ENCODE measurements at regions not wholly inside any gene's neighbourhood (a gene's known extent, or its start where the extent isn't known, plus 50 kb on each side); places are given as distances from the start of the nearest gene placed in this dataset.

DNA sequence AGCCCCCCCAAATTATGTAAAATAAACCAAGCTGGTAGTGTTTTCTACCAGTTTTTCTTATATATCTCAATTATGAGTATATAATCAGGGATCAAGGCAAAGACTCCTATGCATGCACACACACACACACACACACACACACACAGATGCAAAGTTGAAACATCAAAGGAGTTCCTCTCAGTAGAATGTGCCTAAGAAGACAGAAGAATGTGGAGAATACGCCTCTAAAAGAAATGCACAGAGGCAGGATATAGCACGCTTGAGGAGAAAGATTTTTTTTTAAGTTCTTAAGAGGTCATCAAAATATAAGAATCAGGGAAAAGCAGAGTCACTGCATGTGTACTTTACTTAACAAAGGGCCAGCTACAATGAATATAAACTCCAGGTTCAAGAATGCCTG lies 138.2 kb upstream of the CLEC14A start:
- no peak for DNase-seq (ENCODE audit: low spot score)
- Histone ChIP-seq H3K27ac (no peak overlapping the region), H3K27me3 (peaks cover 22% of the 10 kb centered on the region), H3K79me2 (ENCODE audit: low read depth) (no peaks in the 10 kb centered on the region), H3K4me2 (no peak overlapping the region), H3K4me1 (no peaks in the 10 kb centered on the region), H2AFZ (replicated peaks) (no peak overlapping the region), H3K9me3 (ENCODE audit: low read depth) (no peaks in the 10 kb centered on the region), H4K20me1 (ENCODE audit: low read depth) (no peaks in the 10 kb centered on the region), H3K36me3 (no peaks in the 10 kb centered on the region), H3F3A (ENCODE audit: low read depth) (no peaks in the 10 kb centered on the region), H3K4me3 (no peak overlapping the region), H3K9ac (no peak overlapping the region)
- Mint-ChIP-seq H3K27me3 (ENCODE audit: insufficient read depth, low read depth) (no peaks in the 10 kb centered on the region), H3K4me3 (no peak overlapping the region), H3K4me1 (peaks cover 6% of the 10 kb centered on the region), H3K9me3 (no peaks in the 10 kb centered on the region), H3K36me3 (no peaks in the 10 kb centered on the region), H3K27ac (no peak overlapping the region)
- TF ChIP-seq, protein P1, sequence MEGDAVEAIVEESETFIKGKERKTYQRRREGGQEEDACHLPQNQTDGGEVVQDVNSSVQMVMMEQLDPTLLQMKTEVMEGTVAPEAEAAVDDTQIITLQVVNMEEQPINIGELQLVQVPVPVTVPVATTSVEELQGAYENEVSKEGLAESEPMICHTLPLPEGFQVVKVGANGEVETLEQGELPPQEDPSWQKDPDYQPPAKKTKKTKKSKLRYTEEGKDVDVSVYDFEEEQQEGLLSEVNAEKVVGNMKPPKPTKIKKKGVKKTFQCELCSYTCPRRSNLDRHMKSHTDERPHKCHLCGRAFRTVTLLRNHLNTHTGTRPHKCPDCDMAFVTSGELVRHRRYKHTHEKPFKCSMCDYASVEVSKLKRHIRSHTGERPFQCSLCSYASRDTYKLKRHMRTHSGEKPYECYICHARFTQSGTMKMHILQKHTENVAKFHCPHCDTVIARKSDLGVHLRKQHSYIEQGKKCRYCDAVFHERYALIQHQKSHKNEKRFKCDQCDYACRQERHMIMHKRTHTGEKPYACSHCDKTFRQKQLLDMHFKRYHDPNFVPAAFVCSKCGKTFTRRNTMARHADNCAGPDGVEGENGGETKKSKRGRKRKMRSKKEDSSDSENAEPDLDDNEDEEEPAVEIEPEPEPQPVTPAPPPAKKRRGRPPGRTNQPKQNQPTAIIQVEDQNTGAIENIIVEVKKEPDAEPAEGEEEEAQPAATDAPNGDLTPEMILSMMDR (IDR thresholded peaks at IDR 0.05), result no peak
- TF ChIP-seq EZH2phosphoT487 (IDR thresholded peaks at IDR 0.05) (no peak), EZH2 (IDR thresholded peaks at IDR 0.05) (no peak)

DNA sequence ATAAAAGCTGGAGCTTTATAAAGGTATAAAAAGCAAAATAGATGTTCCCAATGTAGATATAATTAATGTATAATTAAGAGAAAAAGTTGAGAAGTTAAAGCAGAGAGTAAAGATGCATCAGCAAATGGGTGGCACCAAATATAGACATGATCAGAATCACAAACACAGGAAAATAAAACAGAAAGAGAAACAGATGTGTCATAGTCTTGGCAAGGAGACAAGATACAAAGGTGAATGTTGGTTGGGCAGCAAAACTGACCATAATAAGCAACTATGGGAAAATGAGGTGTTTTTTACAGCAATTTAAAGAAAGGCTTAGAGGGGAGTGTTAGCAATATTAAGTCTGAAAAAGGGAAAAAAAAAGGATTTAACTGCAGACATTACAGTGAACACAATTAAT lies 135.4 kb upstream of the CLEC14A start:
- no peak overlapping the region for H3K27ac Mint-ChIP-seq
- no peaks in the 10 kb centered on the region for H3K36me3 ChIP-seq
- no peak overlapping the region for H3K4me3 Mint-ChIP-seq
- peaks cover 19% of the 10 kb centered on the region for H3F3A ChIP-seq (ENCODE audit: low read depth)
- H3K27me3 Mint-ChIP-seq (ENCODE audit: insufficient read depth, low read depth), result peaks cover 3% of the 10 kb centered on the region
- H4K20me1 ChIP-seq (ENCODE audit: low read depth), result peaks cover 6% of the 10 kb centered on the region
- no peak for DNase-seq (ENCODE audit: low spot score)
- no peak overlapping the region for H3K9ac ChIP-seq
- no peaks in the 10 kb centered on the region for H3K9me3 ChIP-seq (ENCODE audit: low read depth)
- peaks cover 17% of the 10 kb centered on the region for H3K4me1 ChIP-seq
- peaks cover 26% of the 10 kb centered on the region for H3K27me3 ChIP-seq
- no peaks in the 10 kb centered on the region for H3K36me3 Mint-ChIP-seq
- no peak overlapping the region for H2AFZ ChIP-seq (replicated peaks)
- no peaks in the 10 kb centered on the region for H3K9me3 Mint-ChIP-seq
- no peak for TF ChIP-seq EZH2 (IDR thresholded peaks at IDR 0.05)
- H3K27ac ChIP-seq, result no peak overlapping the region
- H3K4me1 Mint-ChIP-seq, result peaks cover 12% of the 10 kb centered on the region
- no peak overlapping the region for H3K4me2 ChIP-seq
- no peaks in the 10 kb centered on the region for H3K79me2 ChIP-seq (ENCODE audit: low read depth)
- H3K4me3 ChIP-seq, result no peak overlapping the region

DNA sequence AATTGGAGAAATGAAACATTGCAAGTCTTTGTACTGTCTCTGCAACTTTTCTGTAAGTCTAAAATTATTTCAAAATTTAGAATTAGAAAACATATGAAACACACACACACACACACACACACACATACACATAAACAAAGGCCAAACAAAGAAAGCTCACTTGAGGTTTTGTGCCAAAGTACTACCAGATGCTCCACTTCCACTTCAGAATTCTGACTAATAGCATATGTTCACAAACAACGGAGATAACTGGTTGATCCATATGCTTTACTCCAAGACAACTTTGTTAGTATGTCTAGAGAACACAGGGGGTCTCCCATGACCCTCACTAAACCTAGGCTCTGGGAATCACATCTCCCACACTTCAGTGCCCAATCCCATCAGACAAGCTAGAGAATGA lies 133.8 kb upstream of the CLEC14A start:
- peaks cover 6% of the 10 kb centered on the region for H4K20me1 ChIP-seq (ENCODE audit: low read depth)
- no peak for DNase-seq (ENCODE audit: low spot score)
- no peak for TF ChIP-seq EZH2phosphoT487 (IDR thresholded peaks at IDR 0.05)
- TF ChIP-seq EZH2 (IDR thresholded peaks at IDR 0.05), result no peak
- TF ChIP-seq, protein P1 (IDR thresholded peaks at IDR 0.05), result no peak
- peaks cover 19% of the 10 kb centered on the region for H3F3A ChIP-seq (ENCODE audit: low read depth)
- H3K4me2 ChIP-seq, result no peak overlapping the region
- peaks cover 34% of the 10 kb centered on the region for H3K27me3 ChIP-seq
- no peak overlapping the region for H3K27ac ChIP-seq
- H3K4me1 Mint-ChIP-seq, result peaks cover 12% of the 10 kb centered on the region
- no peaks in the 10 kb centered on the region for H3K36me3 ChIP-seq
- peaks cover 17% of the 10 kb centered on the region for H3K4me1 ChIP-seq
- H3K9ac ChIP-seq, result no peak overlapping the region
- H3K9me3 Mint-ChIP-seq, result no peaks in the 10 kb centered on the region
- H3K27ac Mint-ChIP-seq, result no peak overlapping the region
- no peak overlapping the region for H2AFZ ChIP-seq (replicated peaks)
- no peak overlapping the region for H3K4me3 ChIP-seq
- no peaks in the 10 kb centered on the region for H3K36me3 Mint-ChIP-seq
- H3K27me3 Mint-ChIP-seq (ENCODE audit: insufficient read depth, low read depth), result peaks cover 3% of the 10 kb centered on the region
- H3K79me2 ChIP-seq (ENCODE audit: low read depth), result no peaks in the 10 kb centered on the region
- no peak overlapping the region for H3K4me3 Mint-ChIP-seq
- no peaks in the 10 kb centered on the region for H3K9me3 ChIP-seq (ENCODE audit: low read depth)

DNA sequence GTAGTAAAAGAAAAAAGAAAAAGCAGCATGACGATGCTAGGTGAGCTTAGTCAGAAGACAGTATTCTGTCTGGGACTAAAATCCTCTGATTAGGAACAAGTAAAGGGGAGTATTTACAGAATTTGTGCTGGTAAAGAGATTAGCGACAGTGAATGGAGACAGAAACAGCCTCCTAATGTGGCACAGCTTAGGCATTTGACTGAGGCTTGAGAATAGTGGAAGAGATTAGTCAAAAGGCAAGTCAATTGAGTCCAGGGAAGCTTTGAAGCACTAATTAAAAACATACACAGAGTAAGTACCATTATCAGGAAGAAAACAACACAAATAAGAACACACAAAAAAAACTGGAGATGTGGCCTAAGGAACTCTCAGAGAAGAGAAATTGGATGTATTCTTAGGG lies 131.9 kb upstream of the CLEC14A start:
- H3K27me3 ChIP-seq, result peaks cover 30% of the 10 kb centered on the region

More for the DNA sequence above, 131.9 kb upstream of the CLEC14A start:
- no peak overlapping the region for H3K27ac Mint-ChIP-seq
- Histone ChIP-seq H3K79me2 (ENCODE audit: low read depth) (no peaks in the 10 kb centered on the region), H3K9ac (no peak overlapping the region), H3F3A (ENCODE audit: low read depth) (peaks cover 19% of the 10 kb centered on the region), H3K27ac (no peak overlapping the region), H3K4me1 (peaks cover 17% of the 10 kb centered on the region), H2AFZ (replicated peaks) (no peak overlapping the region), H3K9me3 (ENCODE audit: low read depth) (no peaks in the 10 kb centered on the region), H4K20me1 (ENCODE audit: low read depth) (peaks cover 6% of the 10 kb centered on the region), H3K4me2 (peak overlapping the region; percentile 38), H3K36me3 (no peaks in the 10 kb centered on the region), H3K4me3 (no peak overlapping the region)
- no peak overlapping the region for H3K4me3 Mint-ChIP-seq
- DNase-seq (ENCODE audit: low spot score), result peak; percentile 78
- no peaks in the 10 kb centered on the region for H3K36me3 Mint-ChIP-seq
- H3K4me1 Mint-ChIP-seq, result peaks cover 6% of the 10 kb centered on the region
- no peaks in the 10 kb centered on the region for H3K9me3 Mint-ChIP-seq
- peaks cover 3% of the 10 kb centered on the region for H3K27me3 Mint-ChIP-seq (ENCODE audit: insufficient read depth, low read depth)
- TF ChIP-seq EZH2phosphoT487 (IDR thresholded peaks at IDR 0.05), result peak; percentile 96
- TF ChIP-seq, protein P1 (IDR thresholded peaks at IDR 0.05), result no peak

All from neural progenitor cell (in vitro differentiated cells).